Panc1 (cell line): ENCODE measurements at regions not wholly inside any gene's neighbourhood (a gene's known extent, or its start where the extent isn't known, plus 50 kb on each side); places are given as distances from the start of the nearest gene placed in this dataset.

Source experiments
- POLR2AphosphoS5 ChIP-seq: IDR thresholded peaks from 2 replicates; pipeline ENCODE4 v1.6.1; 2012; ENCODE audit warnings: mild to moderate bottlenecking, low read depth, low read length, moderate library complexity
- SIN3A ChIP-seq: IDR thresholded peaks from 2 replicates; pipeline ENCODE4 v1.6.1; 2012; ENCODE audit warnings: low read depth, mild to moderate bottlenecking, low read length, moderate library complexity, borderline replicate concordance; ENCODE audit not compliant: insufficient read depth
- TCF7L2 ChIP-seq: IDR thresholded peaks from 2 replicates; pipeline ENCODE4 v1.6.1; 2011; ENCODE audit warnings: mild to moderate bottlenecking, low read depth, low read length, inconsistent platforms
- TF ChIP-seq, protein P1 (sequence below): fragments of 450-650 bp; IDR thresholded peaks from 2 replicates; pipeline ENCODE4 v1.5.1; 2017; ENCODE audit warnings: mild to moderate bottlenecking
- TF ChIP-seq, protein P2 (sequence below), 2 experiments: IDR thresholded peaks; 2 replicates each; pipeline ENCODE4 v1.6.1; 2011 to 2012; ENCODE audit warnings: low read depth in 2 of 2, control low read depth in 1 of 2, low read length in 1 of 2, mild to moderate bottlenecking in 1 of 2, moderate library complexity in 1 of 2; ENCODE audit not compliant: insufficient read depth in 1 of 2

DNA sequence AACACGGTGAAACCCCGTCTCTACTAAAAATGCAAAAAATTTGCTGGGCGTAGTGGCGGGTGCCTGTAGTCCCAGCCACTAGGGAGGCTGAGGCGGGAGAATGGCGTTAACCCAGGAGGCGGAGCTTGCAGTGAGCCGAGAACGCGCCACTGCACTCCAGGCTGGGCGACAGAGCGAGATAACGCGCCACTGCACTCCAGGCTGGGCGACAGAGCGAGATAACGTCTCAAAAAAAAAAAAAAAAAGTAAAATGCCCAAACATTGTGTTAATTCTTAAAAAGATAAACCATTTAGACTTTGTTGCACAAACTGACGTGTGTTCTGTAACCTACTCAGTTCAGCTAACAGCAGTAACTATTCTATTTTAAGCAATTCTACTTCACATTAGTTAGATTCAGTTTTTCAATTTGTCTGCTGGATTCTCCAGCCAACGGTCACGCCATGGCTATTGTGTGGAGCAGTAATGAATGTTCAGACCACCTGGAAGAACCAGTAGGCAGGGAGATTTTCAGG lies 119.3 kb upstream of the MAN2A1 start:
- TF ChIP-seq POLR2AphosphoS5 (no peak), SIN3A (no peak), TCF7L2 (no peak)
- TF ChIP-seq, protein P1, sequence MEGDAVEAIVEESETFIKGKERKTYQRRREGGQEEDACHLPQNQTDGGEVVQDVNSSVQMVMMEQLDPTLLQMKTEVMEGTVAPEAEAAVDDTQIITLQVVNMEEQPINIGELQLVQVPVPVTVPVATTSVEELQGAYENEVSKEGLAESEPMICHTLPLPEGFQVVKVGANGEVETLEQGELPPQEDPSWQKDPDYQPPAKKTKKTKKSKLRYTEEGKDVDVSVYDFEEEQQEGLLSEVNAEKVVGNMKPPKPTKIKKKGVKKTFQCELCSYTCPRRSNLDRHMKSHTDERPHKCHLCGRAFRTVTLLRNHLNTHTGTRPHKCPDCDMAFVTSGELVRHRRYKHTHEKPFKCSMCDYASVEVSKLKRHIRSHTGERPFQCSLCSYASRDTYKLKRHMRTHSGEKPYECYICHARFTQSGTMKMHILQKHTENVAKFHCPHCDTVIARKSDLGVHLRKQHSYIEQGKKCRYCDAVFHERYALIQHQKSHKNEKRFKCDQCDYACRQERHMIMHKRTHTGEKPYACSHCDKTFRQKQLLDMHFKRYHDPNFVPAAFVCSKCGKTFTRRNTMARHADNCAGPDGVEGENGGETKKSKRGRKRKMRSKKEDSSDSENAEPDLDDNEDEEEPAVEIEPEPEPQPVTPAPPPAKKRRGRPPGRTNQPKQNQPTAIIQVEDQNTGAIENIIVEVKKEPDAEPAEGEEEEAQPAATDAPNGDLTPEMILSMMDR: no peak
- TF ChIP-seq, protein P2, sequence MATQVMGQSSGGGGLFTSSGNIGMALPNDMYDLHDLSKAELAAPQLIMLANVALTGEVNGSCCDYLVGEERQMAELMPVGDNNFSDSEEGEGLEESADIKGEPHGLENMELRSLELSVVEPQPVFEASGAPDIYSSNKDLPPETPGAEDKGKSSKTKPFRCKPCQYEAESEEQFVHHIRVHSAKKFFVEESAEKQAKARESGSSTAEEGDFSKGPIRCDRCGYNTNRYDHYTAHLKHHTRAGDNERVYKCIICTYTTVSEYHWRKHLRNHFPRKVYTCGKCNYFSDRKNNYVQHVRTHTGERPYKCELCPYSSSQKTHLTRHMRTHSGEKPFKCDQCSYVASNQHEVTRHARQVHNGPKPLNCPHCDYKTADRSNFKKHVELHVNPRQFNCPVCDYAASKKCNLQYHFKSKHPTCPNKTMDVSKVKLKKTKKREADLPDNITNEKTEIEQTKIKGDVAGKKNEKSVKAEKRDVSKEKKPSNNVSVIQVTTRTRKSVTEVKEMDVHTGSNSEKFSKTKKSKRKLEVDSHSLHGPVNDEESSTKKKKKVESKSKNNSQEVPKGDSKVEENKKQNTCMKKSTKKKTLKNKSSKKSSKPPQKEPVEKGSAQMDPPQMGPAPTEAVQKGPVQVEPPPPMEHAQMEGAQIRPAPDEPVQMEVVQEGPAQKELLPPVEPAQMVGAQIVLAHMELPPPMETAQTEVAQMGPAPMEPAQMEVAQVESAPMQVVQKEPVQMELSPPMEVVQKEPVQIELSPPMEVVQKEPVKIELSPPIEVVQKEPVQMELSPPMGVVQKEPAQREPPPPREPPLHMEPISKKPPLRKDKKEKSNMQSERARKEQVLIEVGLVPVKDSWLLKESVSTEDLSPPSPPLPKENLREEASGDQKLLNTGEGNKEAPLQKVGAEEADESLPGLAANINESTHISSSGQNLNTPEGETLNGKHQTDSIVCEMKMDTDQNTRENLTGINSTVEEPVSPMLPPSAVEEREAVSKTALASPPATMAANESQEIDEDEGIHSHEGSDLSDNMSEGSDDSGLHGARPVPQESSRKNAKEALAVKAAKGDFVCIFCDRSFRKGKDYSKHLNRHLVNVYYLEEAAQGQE (IDR thresholded peaks at IDR 0.05; ENCODE audit: insufficient read depth in 1 of 2, low read depth in 2 of 2, low read length in 1 of 2): no peak
